Heart right ventricle (tissue), 16 donors: ENCODE measurements at regions not wholly inside any gene's neighbourhood (a gene's known extent, or its start where the extent isn't known, plus 50 kb on each side); places are given as distances from the start of the nearest gene placed in this dataset.

Experiments used
- ATAC-seq, 8 donors: fragments of 200-7000 bp; cut with Tn5 transposase; one replicate each; pipeline ENCODE4 v1.9.1; 2020; ENCODE audit warnings: mild to moderate bottlenecking in 8 of 8, moderate library complexity in 8 of 8, moderate number of reproducible peaks in 1 of 8
- DNase-seq, 2 donors: peaks; one replicate each; pipeline ENCODE4 v3.0.0-alpha.2; 2020
- H3K27ac ChIP-seq, 10 donors: fragments of 200-600 bp; sonication (generic) in 2 of 10; one replicate each; pipeline versions ENCODE4 v1.5.0 to v1.8.0; 2020 to 2022; ENCODE audit warnings: mild to moderate bottlenecking in 3 of 10
- H3K27me3 ChIP-seq, 7 donors: fragments of 200-600 bp; one replicate each; pipeline ENCODE4 v1.8.0; 2021 to 2022; ENCODE audit warnings: mild to moderate bottlenecking in 2 of 7
- H3K36me3 ChIP-seq, 9 donors: fragments of 200-600 bp; sonication (generic) in 1 of 9; one replicate each; pipeline versions ENCODE4 v1.5.0 to v1.8.0; 2020 to 2022; ENCODE audit warnings: mild to moderate bottlenecking in 2 of 9
- H3K4me1 ChIP-seq, 9 donors: fragments of 200-600 bp; sonication (generic) in 1 of 9; one replicate each; pipeline versions ENCODE4 v1.5.0 to v1.8.0; 2020 to 2022; ENCODE audit warnings: mild to moderate bottlenecking in 4 of 9
- H3K4me3 ChIP-seq, 10 donors: fragments of 200-600 bp; sonication (generic) in 2 of 10; one replicate each; pipeline versions ENCODE4 v1.5.0 to v1.8.0; 2020 to 2022; ENCODE audit warnings: mild to moderate bottlenecking in 7 of 10, moderate library complexity in 2 of 10
- H3K9me3 ChIP-seq, 11 donors: fragments of 200-600 bp in 10 of 11; sonication (generic) in 2 of 11; one replicate each; pipeline versions ENCODE4 v1.5.0 to v1.8.0; 2013 to 2022; ENCODE audit warnings: mild to moderate bottlenecking in 2 of 11, control low read depth in 1 of 11, moderate library complexity in 1 of 11
- WGBS, 2 donors: extraction: QIAGEN DNeasy Blood & Tissue Kit; methylation state at CpG; one replicate each; pipeline ENCODE4 v1.1.7; 2013; ENCODE audit warnings: inconsistent platforms in 1 of 2; 5-methylcytosine and 5-hydroxymethylcytosine counted together
- intact Hi-C, 10 donors: fragments of 100-400 bp; cut with DNase I; formaldehyde crosslinking; loops; one replicate each; pipeline versions ENCODE4 v1.11.1 to v1.14.2; 2022
- TF ChIP-seq, protein P1 (sequence below), 9 donors: fragments of 200-600 bp; sonication (generic) in 2 of 9; IDR thresholded peaks; one replicate each; pipeline versions ENCODE4 v1.5.0 to v1.8.0; 2021 to 2022; ENCODE audit warnings: antibody characterized with exemption in 9 of 9, mild to moderate bottlenecking in 5 of 9, moderate library complexity in 1 of 9
- donor health status: Arrhythmogenic right ventricular cardiomyopathy.
- donor health status: ischemic (EF 13 %, LVEDD 7.1; RV severe dilation, severe dysfunction).
- donor health status: healthy with polysubstance abuse.
- donor health status: DM: no; HTN: yes; CAD: no.
- donor health status: DM: no; HTN: no; CAD: no.
- donor health status: ischemic (EF 25% LVEDD 6.9; RV normal size, moderate dysfunction).
- donor health status: ischemic (EF 25% LVEDD 5.7; RV mildly dilated, moderate dysfunction).
- donor health status: healthy.
- donor health status: DM: yes; HTN: yes; CAD: no.
- donor health status: Ischemic cardiomyopathy.
- donor health status: ischemic (EF 35%, LVEDD 5.7; RV mildly dilated, moderate dysfunction).
- donor health status: nonischemic (EF 11% LVEDD 7.7; RV severe dilation, severe dysfunction).
- donor health status: DM: yes; HTN: yes; CAD: no.
- donor health status: PGD.
- donor health status: ischemic (EF 29% LVEDD 5.4; RV normal size, mild dysfunction).
- donor health status: nonischemic (EF 23%, LVEDD 6.1; RV moderate dilation, normal function).

DNA sequence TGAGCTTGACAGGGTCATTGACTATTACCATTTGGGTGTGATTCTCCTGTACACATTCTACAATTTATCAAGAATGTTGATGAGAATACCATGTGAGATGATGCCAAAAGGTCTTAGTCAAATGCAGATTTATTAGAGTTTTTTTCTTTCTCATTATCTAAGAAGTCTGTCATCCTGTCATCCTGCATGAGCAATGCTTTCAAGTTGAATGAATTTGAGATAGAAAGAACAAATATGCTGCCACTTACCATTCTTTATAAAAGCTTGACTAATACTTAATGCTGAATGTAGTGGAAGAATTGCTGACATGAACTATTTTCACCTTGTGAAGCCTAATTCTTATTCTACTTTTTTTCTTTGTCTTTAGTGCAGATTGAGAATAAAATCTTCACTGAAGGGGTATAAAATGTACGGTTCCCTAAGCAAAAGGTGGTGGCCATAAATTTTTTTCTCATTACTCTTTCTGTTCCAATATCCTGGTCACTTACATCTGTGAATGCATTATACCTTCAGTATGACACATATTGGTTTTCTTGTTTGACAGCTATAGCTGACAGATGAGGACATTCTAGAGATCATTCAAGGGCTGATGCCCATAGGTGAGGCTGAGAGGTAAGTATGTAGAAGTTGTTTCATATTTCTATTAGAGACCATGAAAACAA is 1434.7 kb downstream of the SLITRK1 start:
- Histone ChIP-seq H3K27me3 (no peaks in the 10 kb centered on the region), H3K4me3 (no peak overlapping the region), H3K36me3 (no peaks in the 10 kb centered on the region), H3K4me1 (no peaks in the 10 kb centered on the region), H3K9me3 (peaks cover 0 to 24% (median 0%) of the 10 kb centered on the region in 11 donors), H3K27ac (no peak overlapping the region)
- intact Hi-C loops: no loop called here
- TF ChIP-seq, protein P1, sequence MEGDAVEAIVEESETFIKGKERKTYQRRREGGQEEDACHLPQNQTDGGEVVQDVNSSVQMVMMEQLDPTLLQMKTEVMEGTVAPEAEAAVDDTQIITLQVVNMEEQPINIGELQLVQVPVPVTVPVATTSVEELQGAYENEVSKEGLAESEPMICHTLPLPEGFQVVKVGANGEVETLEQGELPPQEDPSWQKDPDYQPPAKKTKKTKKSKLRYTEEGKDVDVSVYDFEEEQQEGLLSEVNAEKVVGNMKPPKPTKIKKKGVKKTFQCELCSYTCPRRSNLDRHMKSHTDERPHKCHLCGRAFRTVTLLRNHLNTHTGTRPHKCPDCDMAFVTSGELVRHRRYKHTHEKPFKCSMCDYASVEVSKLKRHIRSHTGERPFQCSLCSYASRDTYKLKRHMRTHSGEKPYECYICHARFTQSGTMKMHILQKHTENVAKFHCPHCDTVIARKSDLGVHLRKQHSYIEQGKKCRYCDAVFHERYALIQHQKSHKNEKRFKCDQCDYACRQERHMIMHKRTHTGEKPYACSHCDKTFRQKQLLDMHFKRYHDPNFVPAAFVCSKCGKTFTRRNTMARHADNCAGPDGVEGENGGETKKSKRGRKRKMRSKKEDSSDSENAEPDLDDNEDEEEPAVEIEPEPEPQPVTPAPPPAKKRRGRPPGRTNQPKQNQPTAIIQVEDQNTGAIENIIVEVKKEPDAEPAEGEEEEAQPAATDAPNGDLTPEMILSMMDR (IDR thresholded peaks at IDR 0.05): no peak
- no peak for ATAC-seq
- no peak for DNase-seq
- WGBS, 2 donors: 74 to 81% methylated on average over 1 of the region's 1 CpG

DNA sequence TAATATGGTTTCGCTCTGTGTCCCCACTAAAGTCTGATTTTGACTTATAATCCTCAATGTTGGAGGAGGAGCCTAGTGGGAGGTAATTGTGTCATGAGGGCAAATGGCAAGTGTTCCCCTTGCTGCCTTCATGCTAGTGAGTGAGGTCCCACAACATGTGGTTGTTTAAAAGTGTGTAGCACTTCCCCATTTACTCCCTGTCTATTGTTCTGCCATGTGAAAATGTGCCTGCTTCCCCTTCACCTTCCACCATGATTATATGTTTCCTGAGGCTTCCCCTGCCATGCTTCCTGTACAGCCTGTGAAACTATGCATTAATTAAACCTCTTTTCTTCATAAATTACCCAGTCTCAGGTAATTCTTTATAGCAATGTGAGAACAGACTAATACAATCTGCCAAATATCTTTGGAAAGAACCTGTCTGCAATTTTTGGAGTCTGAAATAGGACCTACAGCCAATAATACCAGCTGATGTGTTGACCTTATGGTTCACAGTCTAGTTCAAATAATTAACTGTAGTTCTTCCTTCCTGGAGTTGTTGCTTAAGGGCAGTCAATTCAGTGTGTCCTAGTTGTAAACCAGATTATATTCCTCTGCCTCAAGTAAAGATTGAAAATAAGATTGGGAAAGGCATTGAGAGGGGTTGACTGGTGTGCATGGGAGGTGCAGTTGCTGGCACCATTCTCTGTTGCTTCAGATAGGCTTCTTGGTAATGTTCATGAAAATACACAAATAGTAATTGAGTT is 1442.9 kb downstream of the SLITRK1 start:
- 0 to 53% methylated on average over 1 of the region's 1 CpG for WGBS, 2 donors
- H3K4me1 ChIP-seq: no peaks in the 10 kb centered on the region
- no peak overlapping the region for H3K4me3 ChIP-seq
- TF ChIP-seq, protein P1 (IDR thresholded peaks at IDR 0.05): no peak
- ATAC-seq: no peak
- no peaks in the 10 kb centered on the region for H3K27me3 ChIP-seq
- H3K36me3 ChIP-seq: no peaks in the 10 kb centered on the region
- H3K27ac ChIP-seq: no peak overlapping the region
- intact Hi-C loops: no loop called here
- DNase-seq: no peak
- peaks cover 0 to 12% (median 0%) of the 10 kb centered on the region in 11 donors for H3K9me3 ChIP-seq

DNA sequence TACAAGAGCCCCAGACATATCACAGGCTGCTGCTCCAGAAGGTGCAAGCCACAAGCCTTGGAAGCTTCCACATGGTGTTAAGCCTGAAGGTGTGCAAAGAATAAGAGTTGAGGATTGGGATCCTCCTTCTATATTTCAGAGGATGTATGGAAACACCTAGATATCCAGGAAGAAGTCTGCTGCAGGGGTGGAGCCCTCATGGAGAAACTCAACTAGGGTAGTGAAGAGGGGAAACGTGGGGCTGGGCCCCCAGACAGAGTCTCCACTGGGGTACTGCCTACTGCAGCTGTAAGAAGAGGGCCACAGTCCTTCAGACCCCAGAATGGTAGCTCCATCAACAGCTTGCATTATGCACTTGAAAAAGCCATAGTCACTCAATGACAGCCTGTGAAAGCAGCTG is 1444.0 kb downstream of the SLITRK1 start:
- TF ChIP-seq, protein P1 (IDR thresholded peaks at IDR 0.05): no peak
- intact Hi-C loops: no loop called here
- H3K9me3 ChIP-seq: peaks cover 0 to 12% (median 0%) of the 10 kb centered on the region in 11 donors
- WGBS, 2 donors: 34 to 58% methylated on average over 1 of the region's 1 CpG
- H3K4me1 ChIP-seq: no peaks in the 10 kb centered on the region
- H3K27me3 ChIP-seq: no peaks in the 10 kb centered on the region
- H3K27ac ChIP-seq: no peak overlapping the region
- H3K4me3 ChIP-seq: no peak overlapping the region
- ATAC-seq: no peak
- H3K36me3 ChIP-seq: no peaks in the 10 kb centered on the region
- no peak for DNase-seq

DNA sequence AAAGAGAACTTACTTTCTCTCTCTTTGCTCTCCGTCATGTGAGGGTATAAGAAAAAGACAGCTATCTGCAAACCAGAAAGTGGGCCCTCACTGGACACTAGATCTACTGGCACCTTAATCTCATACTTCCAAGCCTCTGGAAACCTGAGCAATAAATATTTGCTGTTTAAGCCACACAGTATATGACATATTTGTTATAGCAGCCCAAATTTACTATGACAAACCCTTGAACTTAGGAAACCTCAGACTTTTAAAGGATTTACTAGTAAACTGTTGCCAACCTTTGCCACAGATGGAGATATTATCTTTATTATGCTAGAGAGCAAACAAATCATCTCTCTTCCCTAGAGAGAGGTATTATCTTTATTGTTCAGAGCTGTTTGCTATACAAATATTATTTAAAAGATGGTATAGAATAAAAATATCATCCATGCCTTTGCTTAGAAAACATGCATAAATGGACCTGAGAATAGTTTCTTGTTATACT is 1446.1 kb downstream of the SLITRK1 start:
- 87 to 90% methylated on average over 1 of the region's 1 CpG for WGBS, 2 donors
- ATAC-seq (no peak), DNase-seq (no peak)
- H3K9me3 ChIP-seq: peaks cover 0 to 12% (median 0%) of the 10 kb centered on the region in 11 donors
- no peak overlapping the region for H3K27ac ChIP-seq
- no peaks in the 10 kb centered on the region for H3K36me3 ChIP-seq
- H3K27me3 ChIP-seq: no peaks in the 10 kb centered on the region
- TF ChIP-seq, protein P1 (IDR thresholded peaks at IDR 0.05): no peak
- intact Hi-C loops: no loop called here
- H3K4me1 ChIP-seq: no peaks in the 10 kb centered on the region
- no peak overlapping the region for H3K4me3 ChIP-seq
